Fibroblast of pulmonary artery (primary cell): ENCODE measurements at regions not wholly inside any gene's neighbourhood (a gene's known extent, or its start where the extent isn't known, plus 50 kb on each side); places are given as distances from the start of the nearest gene placed in this dataset.

Source experiments
- DNase-seq: peaks from one replicate; pipeline ENCODE4 v3.0.0-alpha.2; 2010; ENCODE audit warnings: low read depth
- H3K4me3 ChIP-seq: replicated peaks from 2 replicates; pipeline ENCODE4 v1.5.1; 2011; ENCODE audit warnings: low read depth, mild to moderate bottlenecking, control low read depth, low read length, moderate library complexity
- CTCF ChIP-seq: IDR thresholded peaks from 2 replicates; pipeline ENCODE4 v1.5.1; 2011; ENCODE audit warnings: mild to moderate bottlenecking, control low read depth, low read length, inconsistent platforms; ENCODE audit errors: missing control alignments

DNA sequence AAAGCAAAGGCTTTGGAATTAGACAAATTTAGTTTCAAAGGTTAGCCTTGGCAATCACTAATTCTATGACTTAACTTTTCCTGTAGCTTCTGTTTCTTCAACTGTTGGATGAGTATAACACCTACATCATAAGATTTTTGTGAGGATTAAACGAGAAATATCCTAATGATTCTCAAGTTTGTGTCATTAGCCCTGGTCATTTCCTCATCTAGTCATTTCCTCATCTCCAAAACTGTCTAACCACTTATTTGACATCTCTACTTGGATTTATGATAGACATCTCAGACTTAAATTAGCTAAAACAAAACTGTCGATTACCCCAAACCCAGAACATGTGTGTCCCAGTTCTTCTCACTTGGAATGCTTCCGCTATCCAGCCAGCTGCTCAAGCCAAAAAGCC lies 80.2 kb upstream of the CHODL start:
- no peak for TF ChIP-seq CTCF
- no peak overlapping the region for H3K4me3 ChIP-seq
- no peak for DNase-seq

DNA sequence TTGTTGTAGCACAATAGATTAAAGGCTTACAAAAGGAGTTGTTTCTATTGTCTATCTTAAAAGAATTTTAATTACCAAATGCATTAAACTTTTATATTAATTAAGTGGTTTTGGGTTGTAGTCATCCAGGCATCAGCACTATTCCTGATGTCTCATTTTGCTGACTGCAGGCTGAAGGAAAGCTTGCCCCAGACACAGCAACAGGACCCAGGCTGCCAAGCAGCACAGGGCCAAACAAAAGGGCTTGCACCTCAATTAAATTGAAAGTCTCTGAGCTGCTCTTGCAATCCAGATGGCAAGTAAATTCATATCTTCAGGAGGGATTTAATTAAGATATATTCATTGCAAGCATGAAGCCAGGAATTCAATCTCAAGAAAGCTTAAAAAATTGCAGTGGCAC lies 80.7 kb upstream of the CHODL start:
- H3K4me3 ChIP-seq, result no peak overlapping the region
- no peak for TF ChIP-seq CTCF
- no peak for DNase-seq

GRCh38 chr21:18161841-18162240 lies 82.8 kb upstream of the CHODL start:
- no peak overlapping the region for H3K4me3 ChIP-seq
- DNase-seq, result no peak
- TF ChIP-seq CTCF, result no peak

DNA sequence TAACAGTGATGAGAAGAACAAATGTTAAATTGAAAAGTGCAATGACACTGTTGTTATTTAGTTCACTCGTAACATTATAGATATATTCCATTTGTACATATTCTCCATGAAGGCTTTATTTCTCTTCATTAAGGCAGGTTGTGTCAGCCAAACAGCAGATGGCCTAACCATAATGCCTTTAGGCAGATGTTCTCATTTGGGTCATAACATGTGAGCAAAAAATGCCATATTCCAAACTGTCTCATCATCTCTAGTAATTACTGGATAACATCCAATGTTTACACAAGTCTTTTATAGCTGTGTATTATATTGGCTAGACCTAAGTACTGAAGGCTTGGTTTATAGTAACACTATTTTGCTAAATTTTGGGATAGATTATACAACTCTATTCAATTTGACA lies 87.2 kb upstream of the CHODL start:
- DNase-seq, result no peak
- TF ChIP-seq CTCF, result no peak
- H3K4me3 ChIP-seq, result no peak overlapping the region

DNA sequence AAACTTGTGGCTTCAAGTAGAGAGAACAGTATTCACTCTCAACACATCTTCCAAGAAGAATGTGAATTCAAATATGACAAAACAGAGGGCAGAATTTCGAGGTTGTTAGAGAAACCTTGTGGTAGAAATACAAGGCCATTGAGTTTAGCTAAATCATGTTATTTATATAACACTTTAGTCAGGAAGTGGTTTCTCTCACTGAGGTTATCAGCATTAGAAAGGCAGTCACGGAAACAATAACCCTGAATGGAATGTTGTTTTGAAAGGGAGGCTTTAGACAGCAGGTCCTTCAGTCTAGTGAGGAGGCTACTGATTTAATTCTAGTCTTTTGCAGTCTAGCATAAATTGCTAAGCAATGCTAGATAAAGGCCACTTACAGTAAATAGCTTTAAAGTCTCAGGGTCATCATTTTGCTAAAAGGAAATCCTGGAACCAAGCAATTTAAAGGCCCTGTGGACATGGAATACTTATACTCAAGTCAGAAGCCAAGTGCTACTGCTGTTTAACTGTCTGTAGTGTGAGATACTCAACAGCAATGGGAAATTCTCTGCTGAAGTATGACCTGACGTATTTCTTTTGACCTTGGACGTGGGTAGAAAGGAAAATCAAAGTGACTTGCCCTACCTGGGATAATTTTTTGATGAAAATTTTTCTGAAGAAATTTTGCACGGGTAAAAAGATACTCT lies 89.0 kb upstream of the CHODL start:
- TF ChIP-seq CTCF, result no peak
- DNase-seq, result peak; percentile 34
- H3K4me3 ChIP-seq, result no peak overlapping the region

DNA sequence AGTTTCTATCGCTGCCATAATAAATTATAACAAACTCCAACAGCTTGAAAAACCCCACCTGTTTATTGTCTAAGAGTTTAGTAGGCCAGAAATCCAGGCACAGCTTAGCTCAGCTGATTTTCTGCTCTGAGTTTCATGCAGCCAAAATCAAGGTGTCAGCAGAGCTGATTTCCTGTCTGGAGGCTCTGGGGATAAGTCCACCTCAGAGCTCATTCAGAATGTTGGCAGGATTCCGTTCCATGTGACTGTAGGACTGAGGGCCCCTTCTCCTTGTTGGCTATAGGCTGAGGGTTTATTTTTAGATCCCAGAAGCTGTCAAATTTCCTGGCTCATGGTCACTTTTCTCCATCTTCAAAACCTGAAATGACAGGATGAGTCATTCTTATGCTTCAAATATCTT lies 91.6 kb upstream of the CHODL start:
- no peak overlapping the region for H3K4me3 ChIP-seq
- TF ChIP-seq CTCF, result no peak

DNA sequence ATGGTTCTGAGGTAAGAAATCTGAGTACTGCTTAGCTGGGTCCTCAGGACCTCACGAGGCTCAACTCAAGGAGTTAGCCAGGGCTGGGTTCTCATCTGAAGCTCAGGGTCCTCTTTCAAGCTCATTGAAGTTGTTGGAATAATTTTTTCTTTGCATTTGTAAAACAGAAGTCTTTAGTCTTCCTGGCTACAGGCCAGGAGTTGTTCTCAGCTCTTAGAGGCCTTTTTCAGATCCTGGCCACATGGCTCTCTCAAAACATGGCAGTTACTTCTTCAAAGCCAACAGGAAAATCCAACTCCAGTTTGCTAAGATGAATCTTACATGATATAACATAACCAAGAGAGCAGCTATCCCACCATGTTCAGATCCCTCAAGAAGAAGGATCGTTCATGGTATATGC lies 92.3 kb upstream of the CHODL start:
- no peak for TF ChIP-seq CTCF
- H3K4me3 ChIP-seq, result no peak overlapping the region
- no peak for DNase-seq

More for the DNA sequence above, 91.6 kb upstream of the CHODL start:
- DNase-seq, result peak; percentile 22
